ENCODE measurements at regions not wholly inside any gene's neighbourhood (a gene's known extent, or its start where the extent isn't known, plus 50 kb on each side); places are given as distances from the start of the nearest gene placed in this dataset.

DNA sequence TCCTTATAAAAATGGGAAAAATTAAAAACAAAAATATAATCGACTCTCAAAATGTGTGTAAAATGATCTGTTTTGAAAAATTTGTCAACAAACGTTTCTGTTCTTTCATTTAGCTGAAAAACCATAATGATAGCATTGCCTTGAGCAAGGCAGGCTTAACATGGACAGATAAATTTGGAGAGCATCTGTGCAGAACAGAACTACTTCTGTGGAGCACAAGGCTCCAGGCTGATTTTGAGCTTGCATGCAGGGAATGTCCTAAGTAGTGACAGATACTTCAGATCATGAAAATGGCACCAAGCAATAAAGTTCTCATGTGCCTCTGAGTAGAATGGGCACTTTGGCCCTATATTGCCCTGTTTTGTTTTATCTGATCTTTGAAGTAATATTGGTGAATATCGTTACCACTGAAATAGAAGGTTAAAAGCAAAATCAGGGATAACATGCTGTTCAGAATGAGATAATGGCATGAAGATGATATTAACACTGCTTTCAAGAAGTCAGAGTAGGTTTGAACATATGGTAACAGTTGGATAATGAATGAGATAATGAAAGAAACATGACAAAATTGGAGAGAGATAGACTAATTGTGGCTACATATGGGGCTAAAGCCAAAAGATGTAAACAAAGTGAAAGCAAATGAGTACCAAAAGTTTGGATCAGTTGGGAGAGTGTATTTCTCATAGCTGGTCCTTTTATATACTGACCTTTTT lies 730.5 kb upstream of the CCDC179 start:
- H3K9me3 Mint-ChIP-seq = peaks cover 11% of the 10 kb centered on the region
- H3K27me3 Mint-ChIP-seq (ENCODE audit: low read depth, poor library complexity) = no peaks in the 10 kb centered on the region
- TF ChIP-seq, protein P1, sequence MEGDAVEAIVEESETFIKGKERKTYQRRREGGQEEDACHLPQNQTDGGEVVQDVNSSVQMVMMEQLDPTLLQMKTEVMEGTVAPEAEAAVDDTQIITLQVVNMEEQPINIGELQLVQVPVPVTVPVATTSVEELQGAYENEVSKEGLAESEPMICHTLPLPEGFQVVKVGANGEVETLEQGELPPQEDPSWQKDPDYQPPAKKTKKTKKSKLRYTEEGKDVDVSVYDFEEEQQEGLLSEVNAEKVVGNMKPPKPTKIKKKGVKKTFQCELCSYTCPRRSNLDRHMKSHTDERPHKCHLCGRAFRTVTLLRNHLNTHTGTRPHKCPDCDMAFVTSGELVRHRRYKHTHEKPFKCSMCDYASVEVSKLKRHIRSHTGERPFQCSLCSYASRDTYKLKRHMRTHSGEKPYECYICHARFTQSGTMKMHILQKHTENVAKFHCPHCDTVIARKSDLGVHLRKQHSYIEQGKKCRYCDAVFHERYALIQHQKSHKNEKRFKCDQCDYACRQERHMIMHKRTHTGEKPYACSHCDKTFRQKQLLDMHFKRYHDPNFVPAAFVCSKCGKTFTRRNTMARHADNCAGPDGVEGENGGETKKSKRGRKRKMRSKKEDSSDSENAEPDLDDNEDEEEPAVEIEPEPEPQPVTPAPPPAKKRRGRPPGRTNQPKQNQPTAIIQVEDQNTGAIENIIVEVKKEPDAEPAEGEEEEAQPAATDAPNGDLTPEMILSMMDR (IDR thresholded peaks at IDR 0.05) = no peak
- no peaks in the 10 kb centered on the region for H3K36me3 Mint-ChIP-seq (ENCODE audit: low read depth)
- no peak for DNase-seq
- no peaks in the 10 kb centered on the region for H3K4me1 Mint-ChIP-seq
- no peak overlapping the region for H3K4me3 Mint-ChIP-seq
- H3K27ac Mint-ChIP-seq = no peak overlapping the region

DNA sequence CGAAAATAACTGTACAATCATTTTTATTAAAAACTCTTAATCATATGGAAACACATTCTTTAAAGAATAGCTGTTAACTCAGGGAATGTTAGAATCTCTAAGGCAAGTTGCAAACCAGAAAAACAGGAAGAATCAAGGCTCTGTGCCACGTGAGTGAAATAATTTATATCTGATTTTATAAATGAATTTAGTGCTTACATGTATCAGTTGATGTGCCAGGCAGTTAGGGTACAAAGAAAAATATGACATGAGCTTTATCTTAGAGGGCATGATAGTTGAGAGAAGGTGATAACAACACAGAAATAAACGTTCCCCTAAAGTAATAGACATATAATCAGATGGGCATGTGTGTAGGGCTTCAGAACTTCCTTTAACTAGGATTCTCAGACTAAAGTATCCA lies 734.5 kb upstream of the CCDC179 start:
- no peak overlapping the region for H3K4me3 Mint-ChIP-seq
- no peaks in the 10 kb centered on the region for H3K36me3 Mint-ChIP-seq (ENCODE audit: low read depth)
- H3K27me3 Mint-ChIP-seq (ENCODE audit: low read depth, poor library complexity) = peaks cover 5% of the 10 kb centered on the region
- no peaks in the 10 kb centered on the region for H3K9me3 Mint-ChIP-seq
- TF ChIP-seq, protein P1 (IDR thresholded peaks at IDR 0.05) = no peak
- no peak for DNase-seq
- no peak overlapping the region for H3K27ac Mint-ChIP-seq
- H3K4me1 Mint-ChIP-seq = no peaks in the 10 kb centered on the region

DNA sequence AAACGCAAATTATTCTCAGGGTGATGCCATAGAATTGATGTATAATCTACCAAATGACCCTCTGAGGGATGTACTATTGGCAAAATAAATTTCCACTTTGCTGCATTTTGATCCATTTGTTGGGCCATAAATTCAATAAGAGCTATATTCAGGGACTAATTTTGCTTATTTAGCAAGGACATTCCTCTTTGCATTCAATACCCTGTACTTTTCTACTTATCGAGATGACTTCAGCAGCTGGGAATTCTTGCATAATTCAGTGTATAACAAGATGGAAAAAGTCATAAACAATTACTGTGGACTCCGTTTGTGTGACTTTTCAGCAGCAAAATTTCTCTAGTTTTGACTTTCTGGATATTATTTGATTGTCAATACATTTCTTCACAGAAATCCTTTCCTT lies 744.7 kb upstream of the CCDC179 start:
- no peaks in the 10 kb centered on the region for H3K36me3 Mint-ChIP-seq (ENCODE audit: low read depth)
- no peaks in the 10 kb centered on the region for H3K9me3 Mint-ChIP-seq
- peaks cover 1% of the 10 kb centered on the region for H3K27me3 Mint-ChIP-seq (ENCODE audit: low read depth, poor library complexity)
- H3K4me1 Mint-ChIP-seq = no peaks in the 10 kb centered on the region
- H3K27ac Mint-ChIP-seq = no peak overlapping the region
- no peak overlapping the region for H3K4me3 Mint-ChIP-seq
- TF ChIP-seq, protein P1 (IDR thresholded peaks at IDR 0.05) = no peak
- DNase-seq = no peak

DNA sequence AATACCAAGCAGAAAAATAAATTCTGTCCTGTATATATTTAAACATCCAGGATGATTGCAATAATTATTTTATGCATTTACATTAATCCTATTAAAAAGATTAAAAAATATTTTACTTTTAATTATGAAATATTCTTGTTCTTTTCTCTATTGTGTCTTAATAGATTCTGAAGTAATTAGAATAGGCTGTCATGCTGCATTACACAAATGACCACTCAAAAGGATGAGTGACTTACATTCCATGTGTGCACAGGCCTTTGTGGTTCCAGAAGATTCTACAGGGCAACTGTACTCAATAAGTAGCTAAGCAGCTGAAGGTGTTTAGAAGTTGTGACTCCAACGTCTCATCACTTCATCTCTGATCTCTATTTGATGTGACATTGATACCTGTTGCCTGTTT lies 745.9 kb upstream of the CCDC179 start:
- H3K27ac Mint-ChIP-seq = no peak overlapping the region
- TF ChIP-seq, protein P1 (IDR thresholded peaks at IDR 0.05) = no peak
- no peak for DNase-seq
- H3K4me3 Mint-ChIP-seq = no peak overlapping the region
- no peaks in the 10 kb centered on the region for H3K9me3 Mint-ChIP-seq
- no peaks in the 10 kb centered on the region for H3K36me3 Mint-ChIP-seq (ENCODE audit: low read depth)
- H3K27me3 Mint-ChIP-seq (ENCODE audit: low read depth, poor library complexity) = no peaks in the 10 kb centered on the region
- no peaks in the 10 kb centered on the region for H3K4me1 Mint-ChIP-seq

DNA sequence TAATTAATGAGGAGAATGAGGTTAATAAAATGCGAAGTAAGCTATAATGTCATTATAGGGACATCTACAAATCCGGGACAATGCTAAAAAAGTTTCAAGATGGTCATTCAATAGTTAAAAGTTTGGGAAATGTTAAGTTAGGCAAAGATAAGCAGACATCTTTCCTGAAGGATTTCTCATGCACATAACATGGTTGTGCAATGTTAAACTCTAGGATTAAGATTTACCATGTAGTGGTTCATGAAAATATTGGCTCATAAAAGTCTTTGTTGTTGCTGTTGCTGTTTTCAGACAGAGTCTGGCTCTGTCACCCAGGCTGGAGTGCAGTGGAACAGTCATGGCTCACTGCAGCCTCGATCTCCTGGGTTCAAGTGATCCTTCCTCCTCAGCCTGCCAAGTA lies 751.5 kb upstream of the CCDC179 start:
- H3K36me3 Mint-ChIP-seq (ENCODE audit: low read depth) = no peaks in the 10 kb centered on the region
- no peak overlapping the region for H3K27ac Mint-ChIP-seq
- H3K9me3 Mint-ChIP-seq = no peaks in the 10 kb centered on the region
- no peaks in the 10 kb centered on the region for H3K4me1 Mint-ChIP-seq
- no peaks in the 10 kb centered on the region for H3K27me3 Mint-ChIP-seq (ENCODE audit: low read depth, poor library complexity)
- TF ChIP-seq, protein P1 (IDR thresholded peaks at IDR 0.05) = no peak
- DNase-seq = no peak
- no peak overlapping the region for H3K4me3 Mint-ChIP-seq

DNA sequence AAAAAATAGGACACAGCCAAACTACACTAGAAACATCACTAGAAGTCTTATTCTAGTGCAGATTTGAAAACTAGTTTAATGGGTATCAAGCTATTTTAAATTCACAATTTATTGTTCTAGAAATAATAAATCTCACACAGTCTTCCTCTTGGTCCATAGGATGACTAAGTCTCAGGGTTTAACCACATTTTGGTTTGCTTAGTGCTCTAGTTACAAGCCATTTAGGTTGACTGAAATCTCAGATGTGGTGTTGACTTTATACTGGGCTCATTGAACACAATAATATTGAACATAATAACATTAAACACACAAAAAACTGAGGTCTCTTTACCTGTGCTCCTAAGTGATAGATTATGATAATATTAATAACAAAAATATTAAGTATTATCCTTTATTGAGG lies 760.3 kb upstream of the CCDC179 start:
- TF ChIP-seq, protein P1 (IDR thresholded peaks at IDR 0.05) = no peak
- Mint-ChIP-seq H3K36me3 (ENCODE audit: low read depth) (no peaks in the 10 kb centered on the region), H3K27me3 (ENCODE audit: low read depth, poor library complexity) (peaks cover 7% of the 10 kb centered on the region), H3K9me3 (no peaks in the 10 kb centered on the region), H3K27ac (no peak overlapping the region), H3K4me1 (no peaks in the 10 kb centered on the region), H3K4me3 (no peak overlapping the region)
- no peak for DNase-seq
